Esophagus squamous epithelium (tissue), 4 donors: ENCODE measurements at regions not wholly inside any gene's neighbourhood (a gene's known extent, or its start where the extent isn't known, plus 50 kb on each side); places are given as distances from the start of the nearest gene placed in this dataset.

Experiments
- POLR2A ChIP-seq, 4 donors: fragments of 450-650 bp; IDR thresholded peaks; one replicate each; pipeline ENCODE4 v1.6.1; 2017; ENCODE audit warnings: antibody characterized with exemption in 4 of 4, mild to moderate bottlenecking in 4 of 4, moderate library complexity in 3 of 4
- TF ChIP-seq, protein P1 (sequence below), 6 experiments: fragments of 450-650 bp in 4 of 6; fragments of 200-600 bp in 2 of 6; sonication (generic) in 2 of 6; IDR thresholded peaks; one replicate each; pipeline ENCODE4 v1.5.1; 2016 to 2019; ENCODE audit warnings: antibody characterized with exemption in 6 of 6, mild to moderate bottlenecking in 4 of 6, moderate library complexity in 4 of 6

DNA sequence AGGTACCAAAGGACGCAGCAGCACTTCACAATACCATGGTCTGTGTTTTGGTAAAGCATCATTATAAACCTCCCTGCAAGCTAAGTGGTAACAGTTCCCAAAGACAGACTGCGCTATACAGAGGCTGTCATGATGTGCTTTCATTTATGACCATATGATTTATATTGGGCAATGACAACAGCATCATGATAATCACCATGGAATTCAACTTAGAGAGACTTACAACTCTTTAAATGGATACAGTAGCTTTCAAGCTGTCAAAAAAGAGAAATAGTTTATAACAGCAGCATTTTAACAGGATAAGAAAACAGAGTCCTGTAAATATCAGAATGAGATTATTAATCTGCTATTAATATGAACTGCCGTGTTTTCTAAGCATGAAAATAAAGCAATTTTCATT lies 341.7 kb downstream of the GPR37 start:
- TF ChIP-seq, protein P1, sequence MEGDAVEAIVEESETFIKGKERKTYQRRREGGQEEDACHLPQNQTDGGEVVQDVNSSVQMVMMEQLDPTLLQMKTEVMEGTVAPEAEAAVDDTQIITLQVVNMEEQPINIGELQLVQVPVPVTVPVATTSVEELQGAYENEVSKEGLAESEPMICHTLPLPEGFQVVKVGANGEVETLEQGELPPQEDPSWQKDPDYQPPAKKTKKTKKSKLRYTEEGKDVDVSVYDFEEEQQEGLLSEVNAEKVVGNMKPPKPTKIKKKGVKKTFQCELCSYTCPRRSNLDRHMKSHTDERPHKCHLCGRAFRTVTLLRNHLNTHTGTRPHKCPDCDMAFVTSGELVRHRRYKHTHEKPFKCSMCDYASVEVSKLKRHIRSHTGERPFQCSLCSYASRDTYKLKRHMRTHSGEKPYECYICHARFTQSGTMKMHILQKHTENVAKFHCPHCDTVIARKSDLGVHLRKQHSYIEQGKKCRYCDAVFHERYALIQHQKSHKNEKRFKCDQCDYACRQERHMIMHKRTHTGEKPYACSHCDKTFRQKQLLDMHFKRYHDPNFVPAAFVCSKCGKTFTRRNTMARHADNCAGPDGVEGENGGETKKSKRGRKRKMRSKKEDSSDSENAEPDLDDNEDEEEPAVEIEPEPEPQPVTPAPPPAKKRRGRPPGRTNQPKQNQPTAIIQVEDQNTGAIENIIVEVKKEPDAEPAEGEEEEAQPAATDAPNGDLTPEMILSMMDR (IDR thresholded peaks at IDR 0.05), result no peak
- TF ChIP-seq POLR2A (IDR thresholded peaks at IDR 0.05), result no peak
